HG03025 (cell line): ENCODE measurements at regions not wholly inside any gene's neighbourhood (a gene's known extent, or its start where the extent isn't known, plus 50 kb on each side); places are given as distances from the start of the nearest gene placed in this dataset.

Experiments used
- ATAC-seq: cut with Tn5 transposase; IDR thresholded peaks from one replicate; pipeline ENCODE4 v1.9.1; 2021; ENCODE audit warnings: mild to moderate bottlenecking, moderate library complexity; ENCODE audit not compliant: unreplicated experiment, low FRiP score

DNA sequence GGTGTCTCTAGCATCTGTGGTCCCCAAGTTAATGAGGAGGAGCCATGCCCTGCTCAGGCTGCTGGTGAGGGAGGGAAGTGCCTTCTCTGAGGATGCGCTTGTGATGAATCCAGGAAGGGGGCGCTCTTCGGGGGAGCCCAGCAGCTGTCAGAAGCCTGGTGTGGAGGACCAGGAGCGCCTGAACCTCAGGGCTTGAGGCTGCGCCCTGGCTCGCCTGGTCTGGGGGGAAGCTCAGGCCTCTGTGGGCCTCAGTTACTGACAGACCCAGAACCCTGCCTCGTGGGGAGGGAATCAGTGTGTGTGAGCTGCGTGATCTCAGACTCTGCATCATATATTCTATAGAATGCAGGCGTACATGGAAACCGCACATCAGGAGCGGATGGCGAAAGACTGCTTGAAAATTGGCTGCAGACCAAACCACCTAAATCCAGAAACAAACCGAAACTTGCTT, 126.1 kb downstream of the SEC14L1 start:
- no peak for ATAC-seq

DNA sequence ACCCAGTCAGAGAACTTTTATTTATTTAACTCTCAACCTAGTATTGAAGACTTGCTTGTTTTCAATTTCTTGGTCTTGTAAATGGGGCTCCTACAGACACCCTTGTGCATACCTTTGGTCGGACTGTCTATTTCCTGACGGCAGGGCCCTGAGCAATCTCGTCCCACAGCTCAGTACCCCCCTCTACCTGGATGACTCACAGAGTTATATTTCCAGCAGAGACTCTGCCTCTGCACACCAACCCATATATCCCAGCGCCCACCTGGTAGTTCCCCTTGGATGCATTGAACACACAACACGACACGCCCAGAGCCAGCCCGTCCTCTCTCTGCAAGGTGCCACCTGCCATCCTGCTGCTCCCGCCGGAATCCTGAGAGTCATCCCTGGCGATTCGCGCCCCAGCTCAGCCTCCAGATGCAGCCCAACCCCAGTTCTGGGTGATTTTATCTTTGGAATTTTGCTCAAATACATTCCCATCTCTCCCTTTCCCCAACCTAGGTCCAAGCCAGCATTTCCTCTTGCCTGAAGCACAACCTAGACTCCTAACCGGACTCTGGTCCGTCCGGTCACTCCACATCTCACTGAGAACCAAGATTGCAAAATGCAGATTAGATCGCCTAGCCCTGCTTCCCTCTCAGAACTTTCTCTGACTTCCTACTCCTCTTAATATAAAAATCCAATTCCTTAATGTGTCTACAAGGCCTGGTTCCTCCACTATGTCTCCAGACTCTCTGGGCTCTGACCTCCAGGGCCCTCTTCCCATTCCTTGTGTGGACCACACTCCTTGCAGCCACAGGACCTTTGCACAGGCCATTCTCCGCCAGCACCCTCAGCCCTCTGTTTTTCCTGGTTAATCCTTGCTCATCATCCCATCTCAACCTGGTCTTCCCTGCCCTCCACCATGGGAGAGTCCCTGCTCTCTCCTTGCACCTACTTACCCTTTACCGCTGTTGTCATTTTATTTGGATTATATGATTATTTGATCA, 129.2 kb downstream of the SEC14L1 start:
- no peak for ATAC-seq

DNA sequence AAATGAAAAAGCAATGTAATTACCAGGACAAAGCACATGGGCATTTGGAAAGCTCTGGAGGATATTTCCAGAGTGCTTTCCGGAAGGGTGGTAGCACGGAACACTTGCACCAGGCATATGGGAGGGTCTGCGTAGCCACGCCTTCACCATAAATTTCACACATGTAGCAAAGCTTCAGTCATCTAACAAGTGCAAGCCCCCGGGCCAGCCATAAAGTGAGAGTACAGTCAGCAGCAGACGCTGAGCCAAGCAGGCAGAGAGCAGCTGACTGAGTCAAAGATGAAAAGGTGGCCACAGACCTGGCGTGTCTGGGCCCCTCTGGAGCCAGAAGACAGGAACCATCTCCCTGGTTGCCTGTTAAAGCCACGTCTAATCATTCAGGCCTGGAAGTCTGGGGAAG, 130.6 kb downstream of the SEC14L1 start:
- ATAC-seq = no peak

DNA sequence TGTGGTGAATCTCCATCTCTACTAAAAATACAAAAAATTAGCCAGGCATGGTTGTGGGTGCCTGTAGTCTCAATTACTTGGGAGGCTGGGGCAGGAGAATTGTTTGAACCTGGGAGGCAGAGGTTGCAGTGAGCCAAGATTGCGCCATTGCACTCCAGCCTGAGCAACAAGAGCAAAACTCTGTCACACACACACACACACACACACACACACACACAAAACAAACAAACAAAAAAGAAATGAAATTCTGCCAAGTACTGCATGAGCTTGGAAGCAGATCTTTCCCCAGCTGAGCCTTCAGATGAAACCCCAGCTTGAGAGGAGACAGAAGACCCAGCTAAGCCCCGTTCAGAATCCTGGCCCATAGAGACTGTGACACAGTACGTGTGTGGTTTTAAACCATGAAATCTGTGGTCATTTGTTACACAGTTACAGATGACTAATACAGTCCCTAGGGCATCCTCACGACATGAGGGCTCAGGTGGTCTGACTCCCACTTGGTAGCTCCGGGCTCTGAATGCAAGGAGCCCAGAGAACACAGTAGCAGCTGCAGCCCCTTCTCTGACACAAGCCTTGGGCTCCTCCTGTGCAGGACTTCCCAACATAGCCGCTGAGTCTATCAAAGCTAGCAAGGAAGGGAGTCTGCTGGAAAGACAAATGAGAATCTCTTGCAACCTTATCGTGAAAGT, 132.8 kb downstream of the SEC14L1 start:
- no peak for ATAC-seq

DNA sequence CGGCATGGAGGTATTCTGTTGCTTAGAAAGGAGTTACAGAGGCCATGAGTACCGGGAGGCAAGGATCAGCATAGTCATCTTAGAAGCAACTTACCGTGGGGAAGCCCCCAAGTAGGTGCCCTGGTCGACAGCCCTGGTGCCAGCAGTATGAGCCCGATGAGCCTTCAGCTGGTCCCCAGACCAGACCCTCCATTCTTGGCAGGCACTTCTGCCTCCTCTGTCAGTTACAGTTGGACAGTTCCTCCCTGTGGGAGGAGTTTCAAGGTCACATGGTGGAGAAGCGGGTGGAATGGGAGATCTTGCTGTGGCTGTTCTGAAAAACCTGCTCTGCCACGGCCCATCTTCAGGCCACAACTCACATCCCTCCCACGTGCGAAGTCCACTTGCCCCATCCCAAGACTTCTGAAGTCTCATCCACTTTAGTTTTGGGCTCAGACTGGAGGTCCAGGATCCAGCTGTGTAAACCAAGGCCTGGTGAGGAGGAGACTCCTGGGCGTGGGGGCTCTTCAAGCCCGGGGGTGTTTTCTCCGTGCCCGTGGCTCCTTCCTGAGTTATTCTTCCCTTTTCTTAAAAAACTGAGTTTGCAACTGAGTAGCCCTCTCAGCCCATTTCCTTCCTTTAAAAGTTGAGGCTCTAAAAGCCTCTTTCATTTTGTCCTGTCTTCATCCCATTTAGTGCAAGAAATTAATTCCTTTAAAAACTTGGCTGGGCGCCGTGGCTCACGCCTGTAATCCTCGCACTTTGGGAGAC, 133.5 kb downstream of the SEC14L1 start:
- no peak for ATAC-seq

DNA sequence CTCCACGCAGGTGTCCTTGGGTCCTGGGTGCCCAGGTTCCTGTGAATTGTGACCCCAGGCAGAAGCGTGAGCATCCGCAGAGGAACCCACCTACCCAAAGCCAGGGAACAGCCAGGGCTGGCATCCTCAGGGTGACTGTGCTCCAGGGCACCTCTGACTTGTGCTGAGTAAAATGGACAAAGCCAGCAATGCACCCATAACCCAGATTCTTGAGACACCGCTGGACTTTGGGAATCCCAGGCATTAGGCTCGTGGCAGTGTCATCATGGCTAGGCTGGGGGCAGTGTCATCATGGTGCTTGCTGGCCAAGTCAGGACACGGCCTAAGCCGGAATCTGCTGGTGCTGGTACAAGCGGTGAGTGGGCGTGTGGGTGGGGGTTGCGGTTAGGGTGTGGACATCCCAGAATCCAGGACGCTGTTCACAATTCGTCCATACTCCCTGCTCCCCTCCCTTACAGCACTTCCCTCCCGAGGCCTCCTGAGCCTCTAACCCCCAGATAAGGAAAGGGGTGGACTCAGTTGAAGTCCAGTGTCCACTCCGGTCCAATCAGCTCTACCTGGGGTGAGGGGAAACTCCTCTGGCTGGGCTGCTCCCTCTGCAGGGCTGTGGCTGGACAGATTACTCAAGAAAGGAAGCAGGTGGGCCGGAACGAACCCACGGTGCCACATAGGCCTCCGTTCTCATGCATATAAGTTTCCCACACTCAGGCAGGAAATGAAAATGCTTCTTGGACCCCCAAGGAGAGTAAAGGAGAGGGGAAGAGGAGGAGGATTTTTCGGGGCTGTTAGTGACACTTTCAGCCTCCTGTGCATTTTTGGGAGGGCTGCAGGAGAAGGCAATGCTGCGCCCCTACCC, 138.9 kb downstream of the SEC14L1 start:
- no peak for ATAC-seq

DNA sequence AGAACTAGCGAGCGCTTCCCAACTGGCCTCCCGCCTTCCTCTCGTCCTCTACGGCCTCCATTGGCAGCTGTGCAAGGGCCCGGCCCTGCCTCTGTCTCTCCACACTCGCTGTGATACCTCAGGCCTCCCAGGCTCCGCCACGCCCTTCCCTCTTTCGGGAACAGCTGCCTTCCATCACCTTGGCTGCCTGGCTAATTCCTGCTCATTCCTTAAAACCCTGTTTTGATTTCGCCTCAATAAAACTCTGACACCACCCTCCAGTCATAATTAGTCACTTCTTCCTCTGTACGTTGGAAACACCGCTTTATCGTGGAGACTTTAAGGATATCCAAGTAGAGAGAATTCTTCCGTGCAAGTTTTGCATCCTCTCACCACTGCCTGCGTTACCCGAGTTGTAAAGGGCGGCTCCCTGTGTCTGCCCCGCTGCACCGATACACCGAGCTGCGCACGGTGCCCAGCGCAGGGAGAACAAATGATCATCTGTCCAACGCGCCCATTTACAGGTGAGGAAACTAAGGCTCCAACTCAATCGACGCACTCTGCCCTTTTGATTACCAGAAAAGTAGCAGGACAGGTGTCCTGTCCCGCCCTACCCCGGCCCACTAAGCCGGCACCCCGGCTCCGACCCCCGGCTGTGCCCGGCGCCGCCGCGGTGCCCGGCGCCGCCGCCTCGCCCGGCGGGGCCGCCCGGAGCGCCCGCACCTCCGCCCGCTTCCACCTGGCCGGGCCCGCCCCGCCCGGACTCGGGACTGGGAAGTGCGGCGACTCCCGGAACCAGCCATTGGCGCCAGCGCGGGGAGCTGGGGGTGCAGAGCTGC, 139.7 kb downstream of the SEC14L1 start:
- ATAC-seq = peak; percentile 4

DNA sequence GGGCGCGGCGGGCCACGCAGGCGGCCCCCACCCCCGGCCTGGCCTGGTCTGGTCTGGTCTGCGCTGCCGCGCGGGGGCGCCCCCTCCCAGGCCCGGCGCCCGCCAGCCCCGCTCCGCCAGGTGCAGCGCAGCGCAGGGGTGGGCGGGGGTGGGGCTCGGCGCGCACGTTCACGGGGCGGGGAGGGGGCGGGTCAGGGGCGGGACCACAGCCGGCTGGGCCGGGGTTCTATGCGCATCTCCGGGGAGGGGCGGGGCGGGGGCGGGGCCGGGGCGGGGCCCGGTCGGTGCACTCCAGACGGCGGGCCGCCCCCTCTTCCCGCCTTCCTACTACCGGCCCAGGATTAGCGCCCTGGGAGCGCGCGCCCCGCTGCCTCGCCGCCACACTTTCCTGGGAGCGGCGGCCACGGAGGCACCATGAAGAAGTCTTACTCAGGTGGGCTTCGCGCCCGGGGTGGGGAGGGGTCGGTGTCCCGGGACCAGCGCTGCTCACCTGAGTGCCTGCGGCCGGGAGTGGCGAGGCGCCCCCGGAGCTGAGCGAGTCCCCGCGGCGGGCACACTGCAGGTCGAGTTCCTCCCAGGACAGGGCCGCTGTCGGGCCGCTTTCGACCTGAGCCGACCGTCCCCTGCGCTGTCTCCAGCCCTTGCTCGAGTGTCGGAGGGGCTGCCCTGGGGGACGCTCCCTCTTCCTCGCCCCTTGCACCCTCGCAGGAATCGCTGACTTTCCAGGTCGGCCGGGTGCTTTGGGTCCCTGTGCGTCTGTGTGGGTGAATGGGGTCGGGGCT, 140.5 kb downstream of the SEC14L1 start:
- peak; percentile 75 for ATAC-seq

DNA sequence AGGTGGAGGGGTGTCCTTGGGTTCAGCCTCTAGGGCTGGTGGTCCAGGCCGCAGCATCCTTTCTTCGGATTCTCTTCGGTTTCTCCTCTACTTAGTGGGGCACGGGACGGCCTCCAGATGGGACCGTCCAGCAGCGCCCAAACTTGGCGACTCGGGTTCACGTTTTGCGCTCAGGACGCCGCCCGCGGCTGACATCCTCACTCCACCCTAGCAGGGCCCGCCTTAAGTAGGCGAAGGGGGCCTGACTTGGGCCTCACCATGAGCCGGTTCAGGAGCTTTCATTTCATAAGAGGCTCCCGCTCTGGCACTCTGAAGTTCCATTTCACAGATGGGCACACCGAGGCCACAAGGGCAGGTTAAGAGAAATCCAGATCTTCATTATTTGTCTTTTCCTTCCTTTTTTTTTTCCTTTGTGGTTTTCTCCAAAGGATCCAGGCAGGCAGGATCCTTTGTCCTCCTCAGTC, 141.2 kb downstream of the SEC14L1 start:
- ATAC-seq = no peak

DNA sequence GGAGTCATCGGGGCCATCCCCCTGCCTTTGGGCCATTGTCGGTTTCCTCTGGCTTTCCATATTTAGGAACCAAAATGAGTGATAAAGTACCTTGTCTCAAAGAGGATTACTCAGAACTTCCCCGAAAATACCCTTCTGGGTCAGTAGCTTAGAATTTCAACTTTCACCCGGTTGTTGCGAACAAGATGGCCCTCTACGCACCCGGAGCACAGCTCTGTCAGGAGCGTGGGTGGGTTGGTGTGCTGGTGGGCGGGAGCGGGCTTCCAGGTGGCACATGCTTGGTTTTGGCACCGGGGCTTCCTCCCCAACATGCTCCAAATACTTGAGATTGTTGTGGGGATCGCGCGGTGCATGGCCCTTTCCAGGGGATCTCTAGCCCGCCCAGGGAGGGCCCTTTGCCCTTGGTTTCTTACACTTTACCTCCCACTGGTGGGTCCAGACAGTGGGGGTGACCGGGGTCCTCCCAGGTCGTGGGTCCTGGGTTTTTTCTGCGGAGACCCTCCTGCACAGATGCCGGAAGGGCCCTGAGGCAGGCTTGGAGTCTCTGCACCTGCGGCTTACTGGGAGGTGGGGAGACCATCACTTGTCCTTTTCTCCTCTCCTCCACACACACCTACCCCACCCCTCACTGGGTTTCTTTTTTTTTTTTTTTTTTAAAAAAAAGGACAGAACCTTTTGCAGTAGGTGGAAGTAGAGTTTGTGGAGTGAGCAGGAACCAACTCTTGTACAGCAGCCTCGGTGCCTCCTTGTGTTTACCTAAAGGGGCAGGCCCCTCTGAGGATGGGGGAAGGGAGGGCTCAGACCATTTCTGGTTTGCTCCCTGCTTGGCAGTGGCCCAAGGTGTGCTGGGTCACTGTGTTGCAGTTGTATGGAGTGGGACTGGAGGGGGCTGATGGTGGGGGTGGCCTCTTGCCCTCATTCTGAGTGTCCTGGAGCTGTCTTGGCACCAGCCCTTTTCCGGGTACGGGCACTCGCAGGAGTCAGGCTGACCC, 142.1 kb downstream of the SEC14L1 start:
- ATAC-seq = no peak

DNA sequence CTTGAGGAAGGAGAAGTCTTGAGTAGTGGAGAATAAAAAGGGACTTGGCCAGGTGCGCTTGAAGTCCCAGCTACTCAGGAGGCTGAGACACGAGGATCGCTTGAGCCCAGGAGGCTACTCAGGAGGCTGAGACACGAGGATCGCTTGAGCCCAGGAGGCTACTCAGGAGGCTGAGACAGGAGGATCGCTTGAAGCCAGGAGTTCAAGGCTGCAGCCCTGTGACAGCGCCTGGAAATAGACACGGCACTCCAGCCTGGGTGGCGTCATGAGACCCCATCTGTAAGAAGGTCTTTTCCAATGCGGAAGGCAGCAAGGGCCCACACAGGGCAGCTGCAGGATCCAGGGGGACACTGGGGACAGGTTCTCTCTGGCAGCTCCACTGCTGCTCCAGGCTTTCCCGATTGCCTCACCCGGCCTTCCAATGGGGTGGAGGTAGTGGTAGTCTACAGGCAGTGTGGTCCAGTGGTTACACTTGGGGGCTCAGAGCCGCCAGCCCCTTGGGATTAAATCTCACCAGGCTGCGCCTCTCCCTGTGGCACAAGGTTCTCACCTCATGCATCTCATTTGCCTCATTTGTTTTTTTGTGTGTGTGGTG, 143.4 kb downstream of the SEC14L1 start:
- no peak for ATAC-seq

DNA sequence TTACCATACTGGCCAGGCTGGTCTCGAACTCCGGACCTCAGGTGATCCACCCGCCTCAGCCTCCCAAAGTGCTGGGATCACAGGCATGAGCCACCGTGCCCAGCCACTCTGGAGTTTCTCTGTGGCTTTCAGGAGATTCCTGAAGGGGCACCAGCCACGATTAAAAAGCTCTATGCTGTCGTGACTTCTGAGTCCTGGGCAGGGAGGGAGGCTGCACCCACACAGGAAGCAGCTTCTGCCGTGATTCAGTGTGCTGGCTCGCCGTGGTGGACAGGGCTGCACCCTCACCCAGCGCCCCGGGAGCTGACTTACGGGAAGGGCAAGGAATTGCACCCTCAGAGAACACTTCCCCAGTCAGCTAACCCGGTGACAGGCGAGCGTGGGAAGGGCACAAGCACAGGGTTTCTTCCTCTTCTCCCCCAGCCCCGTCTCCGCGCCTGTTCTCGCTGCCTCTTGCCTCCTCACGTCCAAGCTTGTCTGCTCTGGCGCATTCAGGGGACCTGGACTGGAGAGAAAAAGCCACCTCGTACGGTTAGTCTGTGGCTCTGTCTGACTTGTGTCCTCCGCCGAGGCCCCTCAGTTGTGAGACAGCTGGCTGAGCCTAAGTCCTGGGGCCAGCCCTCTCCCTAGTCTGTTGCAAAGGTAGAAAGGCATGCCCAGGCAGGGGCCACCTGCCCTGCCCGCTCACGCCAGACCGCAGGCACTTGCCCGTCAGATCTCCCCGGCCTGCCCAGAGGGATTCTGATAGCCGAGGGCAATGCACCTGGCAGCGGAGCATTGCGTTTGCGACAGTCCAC, 145.0 kb downstream of the SEC14L1 start:
- ATAC-seq = no peak

DNA sequence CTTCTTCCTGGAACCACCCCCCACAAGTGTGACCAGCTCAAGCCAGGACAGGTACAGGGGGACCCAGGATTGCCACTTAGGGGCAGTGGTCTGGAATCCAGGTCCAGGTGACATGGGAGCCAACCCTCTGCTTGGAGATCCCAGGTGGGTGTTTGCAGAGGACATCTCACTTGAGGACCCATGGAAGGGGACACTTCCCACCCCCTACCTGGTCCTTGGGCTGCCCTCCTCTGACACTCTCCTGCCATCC, 145.5 kb downstream of the SEC14L1 start:
- no peak for ATAC-seq

DNA sequence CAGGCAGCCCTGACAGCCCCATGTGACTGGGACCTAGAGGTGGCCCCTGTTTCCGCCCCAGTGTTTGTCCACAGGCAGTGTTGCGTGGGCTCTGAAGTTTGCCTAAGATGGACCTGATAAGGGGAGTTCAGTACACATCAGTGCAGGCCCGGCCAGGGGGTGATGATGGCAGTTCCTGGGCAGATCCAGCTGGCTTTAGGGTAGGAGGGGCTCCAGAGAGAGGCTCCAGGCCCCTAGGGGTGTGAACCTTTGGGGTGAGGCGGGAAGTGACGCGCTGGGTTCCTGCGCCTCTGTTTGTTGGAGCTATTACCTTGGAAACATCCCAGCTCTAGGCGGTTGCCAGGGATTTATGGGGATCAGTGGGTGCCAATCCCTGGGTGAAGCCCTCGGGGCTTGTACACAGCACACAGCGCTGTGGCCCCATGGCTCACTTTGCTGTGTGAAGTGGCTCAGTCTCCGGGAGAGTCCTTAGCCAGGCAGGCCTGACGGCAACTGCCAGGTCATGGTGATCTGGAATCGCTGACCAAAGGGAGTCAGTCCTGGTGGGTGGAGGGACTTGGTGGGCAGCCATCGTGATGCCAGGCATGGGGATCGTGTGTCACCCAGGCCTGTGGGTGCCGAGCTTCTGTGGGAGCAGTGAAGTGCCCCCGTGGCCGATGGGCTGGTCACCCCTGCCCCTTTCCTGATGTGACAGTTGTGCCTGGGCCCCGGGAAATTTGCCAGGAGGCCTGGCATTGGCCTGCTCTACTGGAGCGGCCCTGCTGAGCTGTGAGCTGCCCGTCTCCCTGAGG, 146.1 kb downstream of the SEC14L1 start:
- ATAC-seq = no peak

DNA sequence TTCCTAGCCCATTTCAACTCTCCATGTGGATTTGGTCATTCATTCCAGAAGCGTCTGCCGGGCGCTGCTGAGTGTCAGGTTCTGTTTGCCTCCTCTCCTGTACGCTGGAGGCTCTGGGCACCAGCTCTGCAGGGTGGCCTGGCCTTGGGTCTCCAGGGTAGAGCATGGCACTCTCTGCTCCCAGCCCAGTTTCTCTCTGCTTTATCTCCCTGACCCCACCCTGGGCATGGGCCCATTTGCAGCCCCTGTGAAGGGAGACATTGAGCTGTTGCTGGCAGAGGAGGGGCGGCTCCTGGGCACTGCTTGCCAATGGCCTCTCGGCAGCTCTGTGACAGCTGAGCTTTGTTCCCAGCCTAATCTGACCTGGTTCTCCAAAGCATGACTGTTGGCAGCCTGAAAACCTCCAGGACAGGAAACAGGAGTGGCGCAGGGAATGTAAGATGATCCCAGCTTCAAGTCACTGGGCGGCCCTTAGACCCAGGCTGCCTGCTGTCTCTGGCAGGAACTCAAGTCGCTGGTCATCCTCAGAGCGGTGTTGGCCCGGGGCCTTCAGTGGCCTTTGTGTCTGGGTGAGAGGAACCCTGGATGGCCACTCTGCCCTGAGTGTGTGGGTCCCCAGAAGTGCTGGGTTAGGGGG, 146.8 kb downstream of the SEC14L1 start:
- no peak for ATAC-seq
